ENCODE measurements at regions not wholly inside any gene's neighbourhood (a gene's known extent, or its start where the extent isn't known, plus 50 kb on each side); places are given as distances from the start of the nearest gene placed in this dataset.
"Not testable (repeated sequence)": the region's sequence is repeated elsewhere in the genome, so short reads cannot be mapped to it uniquely, and the experiment has no call there.

- Histone ChIP-seq H3K4me1 (peaks cover 0 to 3% of the 10 kb centered on the region in 2 donors), H3K4me3 (no peak overlapping the region), H3K9me3 (peaks cover 0 to 8% of the 10 kb centered on the region in 2 donors), H3K36me3 (no peaks in the 10 kb centered on the region), H3K27me3 (no peaks in the 10 kb centered on the region), H3K27ac (no peak overlapping the region)
- no peak for TF ChIP-seq CTCF (IDR thresholded peaks at IDR 0.05)
- DNase-seq (ENCODE audit: low spot score): no peak
These were observed 63.8 kb upstream of the ABHD2 start for GRCh38 chr15:89024418-89024817.

DNA sequence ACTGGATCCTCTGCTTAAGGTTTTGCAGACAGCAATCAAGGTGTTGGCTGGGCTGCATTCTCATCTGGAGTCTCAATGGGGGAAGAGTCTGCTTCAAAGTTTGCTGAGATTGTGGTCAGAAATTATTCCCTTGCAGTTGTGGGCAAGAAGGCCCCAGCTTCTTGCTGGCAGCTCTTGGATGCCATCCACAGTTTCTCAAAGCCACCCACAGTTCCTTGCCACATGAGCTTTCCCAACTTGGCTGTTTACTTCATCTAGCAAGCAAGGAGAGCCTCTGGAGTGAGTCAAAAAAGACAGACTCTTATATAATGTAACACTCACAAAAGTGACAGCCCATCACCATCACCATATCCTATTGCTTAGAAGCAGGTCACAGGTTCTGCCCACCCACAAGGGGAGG is 62.1 kb upstream of the ABHD2 start:
- Histone ChIP-seq H3K27ac (no peak overlapping the region), H3K27me3 (no peaks in the 10 kb centered on the region), H3K4me3 (no peak overlapping the region), H3K36me3 (no peaks in the 10 kb centered on the region), H3K9me3 (peaks cover 0 to 8% of the 10 kb centered on the region in 2 donors), H3K4me1 (peaks cover 0 to 3% of the 10 kb centered on the region in 2 donors)
- DNase-seq (ENCODE audit: low spot score): no peak
- TF ChIP-seq CTCF (IDR thresholded peaks at IDR 0.05): no peak

- H3K4me3 ChIP-seq: no peak overlapping the region
- TF ChIP-seq CTCF (IDR thresholded peaks at IDR 0.05): no peak
- H3K9me3 ChIP-seq: peaks cover 0 to 8% of the 10 kb centered on the region in 2 donors
- H3K4me1 ChIP-seq: no peaks in the 10 kb centered on the region
- no peaks in the 10 kb centered on the region for H3K27me3 ChIP-seq
- no peak overlapping the region for H3K27ac ChIP-seq
- no peak for DNase-seq (ENCODE audit: low spot score)
- no peaks in the 10 kb centered on the region for H3K36me3 ChIP-seq
These were observed 60.2 kb upstream of the ABHD2 start for GRCh38 chr15:89028036-89028435.

GRCh38 chr15:89030311-89030710 is 57.9 kb upstream of the ABHD2 start:
- H3K4me3 ChIP-seq: no peak overlapping the region
- no peak overlapping the region for H3K27ac ChIP-seq
- H3K36me3 ChIP-seq: no peaks in the 10 kb centered on the region
- no peak for DNase-seq (ENCODE audit: low spot score)
- TF ChIP-seq CTCF (IDR thresholded peaks at IDR 0.05): no peak
- no peaks in the 10 kb centered on the region for H3K9me3 ChIP-seq
- H3K4me1 ChIP-seq: no peaks in the 10 kb centered on the region
- no peaks in the 10 kb centered on the region for H3K27me3 ChIP-seq

GRCh38 chr15:89031637-89032285 is 56.5 kb upstream of the ABHD2 start:
- H3K27ac ChIP-seq; H3K4me1 ChIP-seq; H3K4me3 ChIP-seq; H3K36me3 ChIP-seq; H3K9me3 ChIP-seq; H3K27me3 ChIP-seq; DNase-seq (ENCODE audit: low spot score): not testable (repeated sequence)

DNA sequence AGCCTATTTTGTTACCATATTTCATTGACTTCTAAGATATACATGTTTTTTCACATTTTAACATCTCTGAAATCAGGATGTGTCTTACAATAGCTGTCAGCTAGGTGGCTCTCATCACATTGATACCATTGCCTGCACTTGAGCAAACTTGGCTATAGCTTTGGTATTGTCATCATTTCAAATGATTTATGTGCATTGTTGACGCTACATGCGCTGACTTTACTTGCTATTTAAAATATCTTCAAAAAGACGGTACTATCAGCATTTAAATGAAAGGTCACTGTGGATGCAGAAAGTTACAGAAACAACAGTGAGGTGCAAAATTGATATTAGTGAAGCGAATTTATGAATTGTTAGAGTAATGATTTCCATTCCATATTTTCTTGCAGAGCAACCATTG is 54.0 kb upstream of the ABHD2 start:
- Histone ChIP-seq H3K36me3 (no peaks in the 10 kb centered on the region), H3K4me1 (no peaks in the 10 kb centered on the region), H3K27me3 (no peaks in the 10 kb centered on the region), H3K4me3 (no peak overlapping the region), H3K9me3 (no peaks in the 10 kb centered on the region), H3K27ac (no peak overlapping the region)
- TF ChIP-seq CTCF (IDR thresholded peaks at IDR 0.05): peak in 1 of 2 donors; percentile 36
- no peak for DNase-seq (ENCODE audit: low spot score)

Data from right atrium auricular region (tissue), 2 donors.